ENCODE measurements at regions not wholly inside any gene's neighbourhood (a gene's known extent, or its start where the extent isn't known, plus 50 kb on each side); places are given as distances from the start of the nearest gene placed in this dataset.

DNA sequence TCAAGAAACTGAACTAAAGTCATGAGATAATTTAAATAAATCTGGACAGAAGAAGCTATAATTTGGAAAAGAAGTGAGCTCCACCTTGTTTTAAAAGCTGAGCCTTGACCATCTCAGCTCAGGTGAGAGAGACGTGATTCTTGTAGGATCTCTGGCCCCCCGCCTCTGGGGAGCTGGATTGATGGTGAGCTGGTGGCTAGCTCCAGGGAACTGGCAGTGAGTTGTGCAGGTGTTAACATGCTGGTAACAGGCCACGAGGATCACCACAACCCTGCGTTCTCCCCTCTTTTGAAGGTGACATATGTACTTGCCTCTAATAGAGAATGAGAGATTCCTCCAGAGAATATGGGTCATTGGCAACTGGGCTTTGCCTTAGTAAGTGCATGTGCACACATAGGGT is 485.1 kb downstream of the IRS2 start:
- no peak overlapping the region for H3K4me3 Mint-ChIP-seq
- Histone ChIP-seq H3K27me3 (ENCODE audit: control insufficient read depth in 2 of 2, insufficient read depth in 2 of 2, low read length in 2 of 2) (no peaks in the 10 kb centered on the region), H3K4me1 (ENCODE audit: control insufficient read depth in 2 of 2, insufficient read depth in 2 of 2, low read length in 2 of 2) (no peaks in the 10 kb centered on the region), H3K4me3 (ENCODE audit: low read length) (no peak overlapping the region), H3K9me3 (ENCODE audit: control insufficient read depth in 2 of 3, low read length in 3 of 3) (no peaks in the 10 kb centered on the region), H3K36me3 (ENCODE audit: control insufficient read depth in 2 of 3, insufficient read depth in 3 of 3, low read length in 3 of 3) (no peaks in the 10 kb centered on the region), H3K27ac (ENCODE audit: low read depth, low read length) (no peak overlapping the region)
- ChIA-PET CTCF (no interaction called here), POLR2A (no interaction called here)
- H3K36me3 Mint-ChIP-seq: no peaks in the 10 kb centered on the region
- H3K27me3 Mint-ChIP-seq: peaks cover 0 to 12% (median 6%) of the 10 kb centered on the region in 5 donors
- H3K27ac Mint-ChIP-seq: no peak overlapping the region
- DNase-seq (no peak), ATAC-seq (no peak)
- no peaks in the 10 kb centered on the region for H3K9me3 Mint-ChIP-seq
- intact Hi-C loops (cut with micrococcal nuclease): no loop called here
- no peaks in the 10 kb centered on the region for H3K4me1 Mint-ChIP-seq

- no peak overlapping the region for H3K27ac ChIP-seq (ENCODE audit: low read depth, low read length)
- H3K27me3 Mint-ChIP-seq: peaks cover 0 to 12% (median 6%) of the 10 kb centered on the region in 5 donors
Observed at GRCh38 chr13:109297628-109298027, 488.8 kb downstream of the IRS2 start.

DNA sequence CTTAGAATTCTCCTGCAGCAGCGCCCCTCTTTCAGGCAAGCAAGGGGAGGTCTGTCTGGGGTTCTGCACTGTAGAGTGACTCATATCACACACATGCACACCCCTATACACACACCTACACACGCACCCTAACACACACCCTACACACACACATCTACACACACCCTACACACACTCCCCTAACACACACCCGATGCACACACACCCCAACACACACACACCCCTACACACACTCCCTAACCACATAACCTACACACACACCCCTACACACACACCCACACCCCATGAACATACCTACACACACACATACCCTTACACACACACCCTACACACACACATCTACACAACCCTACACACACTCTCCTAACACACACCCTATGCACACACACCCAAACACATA is 493.2 kb downstream of the IRS2 start:
- POLR2A ChIA-PET: no interaction called here
- Mint-ChIP-seq H3K4me1 (no peaks in the 10 kb centered on the region), H3K9me3 (peaks cover 0 to 8% (median 2%) of the 10 kb centered on the region in 11 donors), H3K36me3 (peaks cover 0 to 6% (median 0%) of the 10 kb centered on the region in 5 donors), H3K27ac (no peak overlapping the region), H3K27me3 (peaks cover 0 to 6% (median 0%) of the 10 kb centered on the region in 5 donors), H3K4me3 (no peak overlapping the region)
- no peaks in the 10 kb centered on the region for H3K4me1 ChIP-seq (ENCODE audit: control insufficient read depth in 2 of 2, insufficient read depth in 2 of 2, low read length in 2 of 2)
- intact Hi-C loops (cut with micrococcal nuclease): no loop called here
- no peaks in the 10 kb centered on the region for H3K36me3 ChIP-seq (ENCODE audit: control insufficient read depth in 2 of 3, insufficient read depth in 3 of 3, low read length in 3 of 3)
- H3K9me3 ChIP-seq (ENCODE audit: control insufficient read depth in 2 of 3, low read length in 3 of 3): no peaks in the 10 kb centered on the region
- H3K27me3 ChIP-seq (ENCODE audit: control insufficient read depth in 2 of 2, insufficient read depth in 2 of 2, low read length in 2 of 2): no peaks in the 10 kb centered on the region
- ATAC-seq: no peak
- CTCF ChIA-PET: no interaction called here
- no peak overlapping the region for H3K4me3 ChIP-seq (ENCODE audit: low read length)
- DNase-seq: no peak
- no peak overlapping the region for H3K27ac ChIP-seq (ENCODE audit: low read depth, low read length)

More at GRCh38 chr13:109297628-109298027, 488.8 kb downstream of the IRS2 start:
- H3K36me3 ChIP-seq (ENCODE audit: control insufficient read depth in 2 of 3, insufficient read depth in 3 of 3, low read length in 3 of 3): no peaks in the 10 kb centered on the region
- no peaks in the 10 kb centered on the region for H3K4me1 Mint-ChIP-seq
- H3K9me3 ChIP-seq (ENCODE audit: control insufficient read depth in 2 of 3, low read length in 3 of 3): no peaks in the 10 kb centered on the region
- ATAC-seq (no peak), DNase-seq (no peak)
- H3K4me3 ChIP-seq (ENCODE audit: low read length): no peak overlapping the region
- H3K4me1 ChIP-seq (ENCODE audit: control insufficient read depth in 2 of 2, insufficient read depth in 2 of 2, low read length in 2 of 2): no peaks in the 10 kb centered on the region
- no peak overlapping the region for H3K4me3 Mint-ChIP-seq
- CTCF ChIA-PET: no interaction called here
- H3K27ac Mint-ChIP-seq: no peak overlapping the region
- intact Hi-C loops (cut with micrococcal nuclease): no loop called here
- peaks cover 0 to 6% (median 0%) of the 10 kb centered on the region in 5 donors for H3K36me3 Mint-ChIP-seq
- H3K9me3 Mint-ChIP-seq: peaks cover 0 to 8% (median 2%) of the 10 kb centered on the region in 11 donors
- POLR2A ChIA-PET: no interaction called here
- no peaks in the 10 kb centered on the region for H3K27me3 ChIP-seq (ENCODE audit: control insufficient read depth in 2 of 2, insufficient read depth in 2 of 2, low read length in 2 of 2)

- DNase-seq (no peak), ATAC-seq (no peak)
- Mint-ChIP-seq H3K9me3 (no peaks in the 10 kb centered on the region), H3K36me3 (no peaks in the 10 kb centered on the region), H3K27me3 (peaks cover 0 to 12% (median 8%) of the 10 kb centered on the region in 5 donors), H3K4me1 (no peaks in the 10 kb centered on the region), H3K27ac (peak overlapping the region in 1 of 9 donors; percentile 32), H3K4me3 (no peak overlapping the region)
- no peaks in the 10 kb centered on the region for H3K27me3 ChIP-seq (ENCODE audit: control insufficient read depth in 2 of 2, insufficient read depth in 2 of 2, low read length in 2 of 2)
- no peaks in the 10 kb centered on the region for H3K36me3 ChIP-seq (ENCODE audit: control insufficient read depth in 2 of 3, insufficient read depth in 3 of 3, low read length in 3 of 3)
- no peaks in the 10 kb centered on the region for H3K4me1 ChIP-seq (ENCODE audit: control insufficient read depth in 2 of 2, insufficient read depth in 2 of 2, low read length in 2 of 2)
- CTCF ChIA-PET: no interaction called here
- H3K27ac ChIP-seq (ENCODE audit: low read depth, low read length): no peak overlapping the region
- POLR2A ChIA-PET: no interaction called here
- no peak overlapping the region for H3K4me3 ChIP-seq (ENCODE audit: low read length)
- H3K9me3 ChIP-seq (ENCODE audit: control insufficient read depth in 2 of 3, low read length in 3 of 3): no peaks in the 10 kb centered on the region
- intact Hi-C loops (cut with micrococcal nuclease): no loop called here
Observed at GRCh38 chr13:109288151-109288709, 498.2 kb downstream of the IRS2 start.

GRCh38 chr13:109287553-109287952 is 498.8 kb downstream of the IRS2 start:
- CTCF ChIA-PET: no interaction called here
- intact Hi-C loops (cut with micrococcal nuclease): no loop called here
- Histone ChIP-seq H3K27ac (ENCODE audit: low read depth, low read length) (no peak overlapping the region), H3K27me3 (ENCODE audit: control insufficient read depth in 2 of 2, insufficient read depth in 2 of 2, low read length in 2 of 2) (no peaks in the 10 kb centered on the region), H3K4me1 (ENCODE audit: control insufficient read depth in 2 of 2, insufficient read depth in 2 of 2, low read length in 2 of 2) (no peaks in the 10 kb centered on the region), H3K36me3 (ENCODE audit: control insufficient read depth in 2 of 3, insufficient read depth in 3 of 3, low read length in 3 of 3) (no peaks in the 10 kb centered on the region), H3K4me3 (ENCODE audit: low read length) (no peak overlapping the region), H3K9me3 (ENCODE audit: control insufficient read depth in 2 of 3, low read length in 3 of 3) (no peaks in the 10 kb centered on the region)
- ATAC-seq (no peak), DNase-seq (no peak)
- Mint-ChIP-seq H3K9me3 (no peaks in the 10 kb centered on the region), H3K4me3 (no peak overlapping the region), H3K27me3 (peaks cover 0 to 12% (median 8%) of the 10 kb centered on the region in 5 donors), H3K36me3 (no peaks in the 10 kb centered on the region), H3K27ac (no peak overlapping the region), H3K4me1 (no peaks in the 10 kb centered on the region)
- POLR2A ChIA-PET: no interaction called here

DNA sequence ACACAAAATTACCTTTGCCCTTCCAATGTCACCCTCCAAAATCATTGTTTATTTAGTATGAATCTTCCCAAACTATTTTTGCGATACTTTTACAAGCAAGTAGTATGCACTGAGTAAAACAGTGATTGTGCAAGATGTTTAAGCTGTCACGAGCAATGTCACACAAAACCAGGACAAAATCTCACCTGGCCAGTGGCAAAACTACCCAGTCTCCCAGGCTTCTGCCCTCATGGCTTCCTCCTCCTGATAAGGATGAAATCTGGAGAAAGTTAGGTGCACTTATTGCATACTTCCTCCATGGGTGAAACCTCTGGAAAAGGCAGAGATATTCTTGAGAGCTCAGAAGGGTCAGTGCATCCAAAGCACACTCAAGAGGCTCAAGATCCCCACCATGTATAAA is 500.8 kb downstream of the IRS2 start:
- H3K4me1 ChIP-seq (ENCODE audit: control insufficient read depth in 2 of 2, insufficient read depth in 2 of 2, low read length in 2 of 2): no peaks in the 10 kb centered on the region
- Mint-ChIP-seq H3K27me3 (peaks cover 0 to 12% (median 8%) of the 10 kb centered on the region in 5 donors), H3K4me3 (no peak overlapping the region), H3K4me1 (no peaks in the 10 kb centered on the region), H3K27ac (no peak overlapping the region), H3K9me3 (peaks cover 0 to 4% (median 0%) of the 10 kb centered on the region in 11 donors), H3K36me3 (no peaks in the 10 kb centered on the region)
- H3K27me3 ChIP-seq (ENCODE audit: control insufficient read depth in 2 of 2, insufficient read depth in 2 of 2, low read length in 2 of 2): no peaks in the 10 kb centered on the region
- no peaks in the 10 kb centered on the region for H3K36me3 ChIP-seq (ENCODE audit: control insufficient read depth in 2 of 3, insufficient read depth in 3 of 3, low read length in 3 of 3)
- POLR2A ChIA-PET: no interaction called here
- intact Hi-C loops (cut with micrococcal nuclease): no loop called here
- ATAC-seq (no peak), DNase-seq (no peak)
- no peaks in the 10 kb centered on the region for H3K9me3 ChIP-seq (ENCODE audit: control insufficient read depth in 2 of 3, low read length in 3 of 3)
- CTCF ChIA-PET: no interaction called here
- H3K27ac ChIP-seq (ENCODE audit: low read depth, low read length): no peak overlapping the region
- no peak overlapping the region for H3K4me3 ChIP-seq (ENCODE audit: low read length)

DNA sequence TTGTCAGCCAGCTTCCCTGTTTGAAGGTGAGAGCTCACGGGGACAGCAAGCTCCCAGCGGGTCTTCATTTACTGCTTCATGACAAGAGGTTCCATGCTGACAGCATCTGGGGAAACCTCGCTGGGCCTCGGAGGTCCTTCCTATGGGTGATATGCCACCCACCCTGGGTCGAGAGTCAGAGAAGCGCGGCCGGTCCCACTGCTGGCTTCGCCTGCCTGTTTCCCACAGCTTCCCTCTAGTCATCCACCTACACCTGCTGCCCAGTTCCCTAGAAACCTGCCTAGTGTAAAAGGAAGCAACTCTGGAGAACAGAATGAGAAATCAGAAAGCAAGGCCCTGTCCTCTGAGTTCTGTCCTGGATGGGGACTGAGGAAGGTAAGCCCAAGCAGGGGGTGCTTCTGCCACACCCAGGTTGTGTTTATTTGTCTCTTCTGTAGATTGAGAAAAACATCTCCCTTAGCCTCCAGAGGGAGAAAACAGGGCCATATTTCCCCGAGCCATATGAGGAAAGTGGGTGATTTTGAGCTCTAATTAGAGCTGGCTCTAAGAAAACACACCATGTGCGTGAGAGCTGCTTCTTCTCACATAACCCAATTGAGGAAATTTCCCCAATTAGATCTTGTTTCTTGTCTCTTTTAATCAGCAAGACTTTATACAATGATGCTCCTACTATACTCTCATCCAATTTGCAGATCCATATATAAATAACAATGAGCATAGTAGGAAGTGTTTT is 504.3 kb downstream of the IRS2 start:
- Histone ChIP-seq H3K4me3 (ENCODE audit: low read length) (no peak overlapping the region), H3K27me3 (ENCODE audit: control insufficient read depth in 2 of 2, insufficient read depth in 2 of 2, low read length in 2 of 2) (no peaks in the 10 kb centered on the region), H3K36me3 (ENCODE audit: control insufficient read depth in 2 of 3, insufficient read depth in 3 of 3, low read length in 3 of 3) (no peaks in the 10 kb centered on the region), H3K4me1 (ENCODE audit: control insufficient read depth in 2 of 2, insufficient read depth in 2 of 2, low read length in 2 of 2) (no peaks in the 10 kb centered on the region), H3K27ac (ENCODE audit: low read depth, low read length) (no peak overlapping the region), H3K9me3 (ENCODE audit: control insufficient read depth in 2 of 3, low read length in 3 of 3) (no peaks in the 10 kb centered on the region)
- no peak for ATAC-seq
- Mint-ChIP-seq H3K27me3 (peaks cover 0 to 18% (median 8%) of the 10 kb centered on the region in 5 donors), H3K9me3 (peaks cover 0 to 4% (median 0%) of the 10 kb centered on the region in 11 donors), H3K36me3 (no peaks in the 10 kb centered on the region), H3K4me1 (no peaks in the 10 kb centered on the region), H3K4me3 (no peak overlapping the region), H3K27ac (no peak overlapping the region)
- DNase-seq: no peak
- ChIA-PET POLR2A (no interaction called here), CTCF (no interaction called here)
- intact Hi-C loops (cut with micrococcal nuclease): no loop called here

Data from naive thymus-derived CD4-positive, alpha-beta T cell (primary cell).